HG02588 (cell line): ENCODE measurements at regions not wholly inside any gene's neighbourhood (a gene's known extent, or its start where the extent isn't known, plus 50 kb on each side); places are given as distances from the start of the nearest gene placed in this dataset.
"Not testable (repeated sequence)": the region's sequence is repeated elsewhere in the genome, so short reads cannot be mapped to it uniquely, and the experiment has no call there.

Experiments
- ATAC-seq: cut with Tn5 transposase; IDR thresholded peaks from one replicate; pipeline ENCODE4 v1.9.1; 2021; ENCODE audit warnings: mild to moderate bottlenecking, moderate library complexity; ENCODE audit not compliant: unreplicated experiment

DNA sequence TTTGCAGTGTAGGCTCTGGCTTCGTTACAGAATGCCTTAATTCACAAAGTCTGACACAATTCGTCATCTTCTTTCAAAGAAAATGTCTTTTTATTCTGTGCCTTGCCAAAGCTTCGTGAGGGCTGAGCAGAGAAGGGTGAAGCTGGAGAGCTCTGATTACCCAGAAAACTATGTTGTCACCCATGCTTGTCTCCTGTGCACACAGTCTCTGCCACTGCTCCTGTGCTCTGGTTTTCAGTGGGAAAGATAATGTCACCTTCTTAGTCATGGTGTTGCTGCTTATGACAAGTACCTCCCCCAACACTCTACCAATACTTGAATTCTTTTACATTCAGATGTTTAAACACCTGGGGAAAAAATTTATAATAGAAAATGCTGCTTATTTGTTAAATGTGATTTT lies 509.2 kb upstream of the GRM7 start:
- no peak for ATAC-seq

GRCh38 chr3:6354653-6355052 lies 506.3 kb upstream of the GRM7 start:
- no peak for ATAC-seq

DNA sequence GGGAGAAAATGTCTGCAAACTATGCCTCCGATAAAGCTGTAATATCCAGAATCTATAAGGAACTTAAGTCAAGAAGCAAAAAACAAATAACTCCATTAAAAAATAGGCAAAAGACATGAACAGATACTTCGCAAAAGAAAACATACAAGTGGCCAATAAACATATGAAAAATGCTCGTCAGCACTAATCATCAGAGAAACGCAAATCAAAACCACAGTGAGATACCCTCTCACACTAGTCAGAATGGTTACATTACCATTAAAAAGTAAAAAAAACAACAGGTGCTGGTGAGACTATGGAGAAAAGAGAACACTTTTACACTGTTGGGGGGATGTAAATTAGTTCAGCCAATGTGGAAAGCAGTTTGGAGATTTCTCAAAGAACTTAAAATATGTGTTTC lies 498.5 kb upstream of the GRM7 start:
- ATAC-seq: no peak

GRCh38 chr3:6367171-6367570 lies 493.7 kb upstream of the GRM7 start:
- ATAC-seq: no peak

GRCh38 chr3:6392123-6392522 lies 468.8 kb upstream of the GRM7 start:
- ATAC-seq: no peak

- ATAC-seq: no peak
These were observed 466.0 kb upstream of the GRM7 start for GRCh38 chr3:6394944-6395343.

- ATAC-seq: no peak
These were observed 464.3 kb upstream of the GRM7 start for GRCh38 chr3:6396631-6397030.

GRCh38 chr3:6402666-6403065 lies 458.2 kb upstream of the GRM7 start:
- not testable (repeated sequence) for ATAC-seq

- not testable (repeated sequence) for ATAC-seq
These were observed 454.0 kb upstream of the GRM7 start for GRCh38 chr3:6406923-6407322.

- ATAC-seq: no peak
These were observed 444.8 kb upstream of the GRM7 start for GRCh38 chr3:6416049-6416661.

DNA sequence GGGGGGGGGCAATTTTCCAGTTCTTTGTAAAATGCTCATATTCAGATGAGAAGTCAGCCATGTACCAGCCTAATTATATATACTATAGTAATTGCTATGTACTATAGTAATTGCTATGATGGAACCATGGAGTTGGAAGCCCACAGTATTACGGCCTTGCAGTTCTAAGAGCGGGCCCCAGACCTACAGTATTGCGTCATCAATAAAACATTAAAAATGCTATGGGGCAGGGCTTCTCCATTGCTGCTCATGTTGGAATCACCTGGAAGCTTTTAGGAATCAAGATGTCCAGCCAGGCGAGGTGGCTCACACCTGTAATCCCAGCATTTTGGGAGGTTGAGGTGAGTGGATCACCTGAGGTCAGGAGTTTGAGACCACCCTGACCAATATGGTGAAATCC lies 443.7 kb upstream of the GRM7 start:
- no peak for ATAC-seq

DNA sequence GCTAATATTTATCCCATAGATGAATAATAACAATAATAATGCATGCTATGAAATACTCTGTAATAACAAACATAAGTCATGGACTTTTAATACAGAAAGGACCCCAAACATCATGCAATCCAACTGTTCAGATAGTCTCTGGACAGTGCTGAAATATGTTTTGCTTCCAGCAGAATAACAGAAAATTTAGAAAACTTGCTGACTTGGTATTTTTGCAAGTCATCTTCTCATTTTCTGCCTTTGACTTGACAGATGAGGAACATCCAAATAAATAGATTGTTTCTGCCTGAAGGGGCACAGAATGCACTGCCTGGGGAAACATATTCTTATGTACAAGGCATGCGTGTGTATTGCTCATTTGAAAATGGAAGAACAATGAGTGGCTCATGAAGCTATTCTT lies 442.4 kb upstream of the GRM7 start:
- ATAC-seq: no peak

DNA sequence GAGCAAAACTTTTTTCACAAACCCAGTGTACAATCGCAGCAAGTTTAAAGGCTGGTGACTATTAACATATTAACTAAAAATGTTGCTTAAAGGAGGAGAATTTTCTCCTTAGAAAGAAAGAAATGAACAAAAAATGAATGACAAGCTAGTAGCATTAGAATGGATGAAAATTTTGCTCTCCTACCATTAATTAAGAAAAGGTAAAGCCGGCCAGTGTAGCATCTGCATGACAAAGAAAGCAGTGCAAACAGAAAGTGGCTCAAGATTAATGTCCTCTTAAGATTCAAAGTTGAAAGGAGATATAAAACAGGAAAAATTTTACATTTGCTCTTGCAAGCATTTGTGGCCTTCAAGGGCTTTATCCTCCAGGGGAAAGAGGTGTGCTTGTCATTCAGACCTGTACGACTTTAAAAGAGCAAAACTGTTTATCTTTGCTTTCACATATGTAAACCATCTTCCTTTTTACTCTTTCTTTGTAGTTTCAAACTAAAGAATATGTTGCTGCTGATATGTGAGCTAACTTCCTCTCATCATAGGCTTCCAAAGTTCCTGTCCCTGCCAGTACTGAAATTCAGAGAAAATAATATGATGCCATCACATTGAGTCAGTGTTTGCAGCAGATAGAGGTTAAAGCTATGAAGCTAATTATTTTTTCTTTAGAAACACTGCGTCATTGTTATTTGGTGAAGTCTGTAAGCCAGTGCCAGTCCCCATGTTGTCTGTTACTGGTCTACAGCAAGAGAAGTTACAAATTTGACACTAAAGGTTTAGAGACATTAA lies 439.1 kb upstream of the GRM7 start:
- ATAC-seq: no peak

- ATAC-seq: no peak
These were observed 435.6 kb upstream of the GRM7 start for GRCh38 chr3:6425289-6425820.

GRCh38 chr3:6428276-6428675 lies 432.6 kb upstream of the GRM7 start:
- ATAC-seq: not testable (repeated sequence)

DNA sequence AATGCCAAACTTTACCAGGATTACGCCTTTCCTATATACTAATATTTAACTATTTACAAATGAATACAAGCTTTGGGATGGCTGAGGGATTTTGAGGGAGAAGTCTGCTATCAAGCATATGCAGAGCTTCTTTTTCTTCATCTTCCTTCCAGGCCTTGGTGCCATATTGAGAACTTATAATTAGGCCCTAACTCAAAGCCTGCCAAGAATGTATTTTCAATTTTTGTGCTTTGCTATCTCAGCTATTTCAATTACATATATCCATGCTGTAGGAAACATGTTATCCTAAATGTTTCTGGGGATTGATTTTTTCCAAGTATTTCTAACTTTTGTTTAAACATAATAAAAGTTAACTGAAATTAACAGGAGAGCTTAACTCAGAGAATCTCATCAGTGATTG lies 425.0 kb upstream of the GRM7 start:
- no peak for ATAC-seq

GRCh38 chr3:6437631-6438030 lies 423.3 kb upstream of the GRM7 start:
- no peak for ATAC-seq

GRCh38 chr3:6438031-6438430 lies 422.9 kb upstream of the GRM7 start:
- no peak for ATAC-seq

DNA sequence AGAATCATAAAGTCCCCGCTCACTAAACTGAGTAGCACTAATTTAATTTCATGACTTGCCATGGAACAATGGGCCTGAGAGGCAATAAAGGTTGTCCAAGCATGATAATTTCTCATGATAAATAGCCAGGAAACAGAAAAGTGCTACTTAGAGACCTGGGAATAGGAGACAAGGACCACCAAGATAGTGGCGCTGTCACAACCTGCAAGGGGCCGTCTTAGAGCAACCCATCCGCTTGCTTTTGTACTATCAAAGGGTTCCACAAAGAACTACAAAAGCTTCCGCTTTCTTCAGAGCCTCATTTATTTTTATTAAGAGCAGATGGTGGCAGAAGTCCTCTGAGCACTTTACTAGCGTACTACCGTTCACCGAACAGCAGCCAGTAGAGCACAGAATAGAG lies 421.7 kb upstream of the GRM7 start:
- ATAC-seq: no peak

DNA sequence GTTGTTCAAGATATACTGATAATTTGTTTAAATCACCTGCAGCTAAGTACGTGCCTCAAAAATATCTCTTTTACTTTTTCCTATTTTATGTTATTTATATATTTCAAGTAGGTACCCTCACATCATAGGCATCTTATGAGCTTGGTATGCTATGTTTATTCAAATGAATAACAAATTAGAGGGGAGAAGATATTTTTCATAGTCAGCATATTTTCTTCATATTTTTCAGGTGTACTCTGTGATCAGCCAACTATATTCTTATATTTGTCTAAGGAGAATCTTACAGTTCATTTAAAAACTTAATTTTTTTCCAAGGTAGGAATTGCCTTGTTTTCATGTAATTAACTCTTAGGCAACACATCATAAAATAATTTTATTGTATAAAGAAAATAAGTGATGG lies 421.1 kb upstream of the GRM7 start:
- no peak for ATAC-seq

- ATAC-seq: no peak
These were observed 415.8 kb upstream of the GRM7 start for GRCh38 chr3:6444888-6445658.
